ENCODE measurements at regions not wholly inside any gene's neighbourhood (a gene's known extent, or its start where the extent isn't known, plus 50 kb on each side); places are given as distances from the start of the nearest gene placed in this dataset.

GRCh38 chr1:239562095-239562494 lies 175.7 kb downstream of the CHRM3 start:
- Mint-ChIP-seq H3K4me1 (peaks cover 10% of the 10 kb centered on the region), H3K9me3 (no peaks in the 10 kb centered on the region), H3K4me3 (no peak overlapping the region), H3K27ac (no peak overlapping the region), H3K36me3 (no peaks in the 10 kb centered on the region)
- DNase-seq (ENCODE audit: low spot score in 2 of 2) (no peak), ATAC-seq (no peak)

- Mint-ChIP-seq H3K4me3 (no peak overlapping the region), H3K36me3 (no peaks in the 10 kb centered on the region), H3K9me3 (peaks cover 4% of the 10 kb centered on the region), H3K27ac (no peak overlapping the region), H3K4me1 (peaks cover 5% of the 10 kb centered on the region)
- no peak for ATAC-seq
- DNase-seq (ENCODE audit: low spot score in 2 of 2) = no peak
Measured at GRCh38 chr1:239563681-239564080, 177.3 kb downstream of the CHRM3 start.

DNA sequence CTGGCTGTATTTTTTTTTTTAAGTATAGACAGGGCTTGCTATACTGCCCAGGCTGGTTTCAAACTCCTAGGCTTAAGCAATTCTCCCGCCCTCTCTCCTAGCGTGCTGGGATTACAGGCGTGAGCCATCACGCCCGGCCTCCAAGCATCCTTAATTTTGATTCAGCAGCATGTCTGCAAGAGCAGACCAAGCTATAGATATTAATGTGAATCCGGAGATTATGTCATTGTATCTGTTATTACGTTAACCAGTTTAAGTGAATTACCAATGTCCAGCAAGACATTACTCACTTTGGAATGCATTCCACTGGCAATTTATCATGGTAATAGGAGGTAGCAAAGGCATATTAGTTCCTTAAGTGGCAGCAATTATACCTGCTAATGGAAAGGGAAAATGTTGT lies 179.7 kb downstream of the CHRM3 start:
- H3K27ac Mint-ChIP-seq = no peak overlapping the region
- H3K36me3 Mint-ChIP-seq = no peaks in the 10 kb centered on the region
- no peaks in the 10 kb centered on the region for H3K4me1 Mint-ChIP-seq
- peaks cover 4% of the 10 kb centered on the region for H3K9me3 Mint-ChIP-seq
- no peak overlapping the region for H3K4me3 Mint-ChIP-seq
- ATAC-seq (no peak), DNase-seq (ENCODE audit: low spot score in 2 of 2) (no peak)

- Mint-ChIP-seq H3K9me3 (peaks cover 4% of the 10 kb centered on the region), H3K4me1 (no peaks in the 10 kb centered on the region), H3K36me3 (no peaks in the 10 kb centered on the region), H3K27ac (no peak overlapping the region), H3K4me3 (no peak overlapping the region)
- ATAC-seq = no peak
- DNase-seq (ENCODE audit: low spot score in 2 of 2) = no peak
Measured at GRCh38 chr1:239570878-239571277, 184.5 kb downstream of the CHRM3 start.

- H3K27ac Mint-ChIP-seq = no peak overlapping the region
- H3K9me3 Mint-ChIP-seq = peaks cover 4% of the 10 kb centered on the region
- no peak for DNase-seq (ENCODE audit: low spot score in 2 of 2)
- H3K4me3 Mint-ChIP-seq = no peak overlapping the region
- ATAC-seq = peak; percentile 46
- no peaks in the 10 kb centered on the region for H3K4me1 Mint-ChIP-seq
- H3K36me3 Mint-ChIP-seq = no peaks in the 10 kb centered on the region
Measured at GRCh38 chr1:239572183-239572582, 185.8 kb downstream of the CHRM3 start.

DNA sequence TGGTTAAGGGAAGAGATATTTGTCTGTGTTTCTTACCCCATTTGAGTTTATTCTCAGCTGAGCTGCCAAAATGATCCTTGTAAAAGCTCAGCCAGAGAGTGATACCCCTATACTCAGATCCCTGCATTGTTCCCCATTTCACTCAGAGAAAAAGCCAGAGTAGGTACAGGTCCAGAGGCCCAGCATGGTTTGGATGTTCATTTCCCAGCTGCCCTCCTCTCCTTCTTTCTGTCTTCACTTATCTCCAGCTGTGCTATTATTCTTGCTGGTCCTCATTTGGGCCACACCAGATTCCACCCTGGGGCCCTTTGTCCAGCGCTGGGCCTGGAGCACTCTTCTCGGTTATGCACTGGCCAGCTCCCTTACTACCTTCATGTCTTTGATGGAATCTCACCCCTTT lies 187.7 kb downstream of the CHRM3 start:
- no peaks in the 10 kb centered on the region for H3K4me1 Mint-ChIP-seq
- no peak for ATAC-seq
- H3K27ac Mint-ChIP-seq = no peak overlapping the region
- H3K9me3 Mint-ChIP-seq = no peaks in the 10 kb centered on the region
- no peak overlapping the region for H3K4me3 Mint-ChIP-seq
- no peak for DNase-seq (ENCODE audit: low spot score in 2 of 2)
- H3K36me3 Mint-ChIP-seq = no peaks in the 10 kb centered on the region

DNA sequence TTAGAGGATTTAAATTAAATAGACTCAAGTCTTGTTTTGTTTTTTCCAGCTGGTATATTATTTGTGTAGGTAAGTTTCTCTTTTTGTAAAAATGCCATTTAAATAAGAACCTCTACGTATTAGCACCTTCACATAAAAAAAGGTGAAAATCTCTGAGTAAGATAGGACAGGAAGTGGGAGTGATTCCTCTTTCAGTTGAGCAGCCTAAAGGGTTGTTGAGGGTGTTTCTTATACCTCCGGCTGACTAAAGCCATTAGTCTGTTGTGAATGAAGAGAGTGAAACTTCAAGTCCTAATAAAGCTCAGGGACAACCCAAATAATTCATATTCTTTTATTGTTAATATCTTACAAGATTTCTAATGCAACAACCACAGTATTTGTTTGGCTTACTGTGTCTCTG lies 188.7 kb downstream of the CHRM3 start:
- no peak overlapping the region for H3K4me3 Mint-ChIP-seq
- no peaks in the 10 kb centered on the region for H3K36me3 Mint-ChIP-seq
- no peak for DNase-seq (ENCODE audit: low spot score in 2 of 2)
- no peak overlapping the region for H3K27ac Mint-ChIP-seq
- peak; percentile 72 for ATAC-seq
- H3K4me1 Mint-ChIP-seq = no peaks in the 10 kb centered on the region
- H3K9me3 Mint-ChIP-seq = no peaks in the 10 kb centered on the region

- Mint-ChIP-seq H3K4me3 (no peak overlapping the region), H3K9me3 (no peaks in the 10 kb centered on the region), H3K36me3 (no peaks in the 10 kb centered on the region), H3K4me1 (peaks cover 5% of the 10 kb centered on the region), H3K27ac (no peak overlapping the region)
- DNase-seq (ENCODE audit: low spot score in 2 of 2) = no peak
- no peak for ATAC-seq
Measured at GRCh38 chr1:239583536-239583935, 197.2 kb downstream of the CHRM3 start.

GRCh38 chr1:239586128-239586527 lies 199.8 kb downstream of the CHRM3 start:
- DNase-seq (ENCODE audit: low spot score in 2 of 2) = no peak
- no peak for ATAC-seq
- Mint-ChIP-seq H3K27ac (no peak overlapping the region), H3K36me3 (no peaks in the 10 kb centered on the region), H3K4me3 (no peak overlapping the region), H3K9me3 (no peaks in the 10 kb centered on the region), H3K4me1 (peaks cover 5% of the 10 kb centered on the region)

DNA sequence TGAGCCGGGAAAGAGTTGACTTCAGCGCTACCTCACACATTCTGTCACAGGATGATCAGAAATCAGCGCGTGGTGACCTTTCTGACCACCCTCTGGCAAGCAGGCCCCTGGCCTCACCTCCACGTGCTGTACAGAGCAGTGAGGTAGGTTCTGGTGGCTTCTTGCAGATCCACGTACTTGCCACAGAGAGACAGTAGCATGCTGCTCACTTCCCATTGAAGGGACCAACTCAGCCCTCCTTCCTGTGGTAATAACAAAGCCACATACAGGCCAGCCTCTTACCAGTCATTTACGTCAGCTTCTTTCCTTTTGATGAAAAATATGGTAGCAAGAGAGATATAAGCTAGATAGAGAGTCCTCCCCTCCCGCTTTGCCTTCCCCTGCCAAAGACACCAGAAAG lies 200.7 kb downstream of the CHRM3 start:
- H3K9me3 Mint-ChIP-seq = no peaks in the 10 kb centered on the region
- no peak overlapping the region for H3K27ac Mint-ChIP-seq
- no peak overlapping the region for H3K4me3 Mint-ChIP-seq

DNA sequence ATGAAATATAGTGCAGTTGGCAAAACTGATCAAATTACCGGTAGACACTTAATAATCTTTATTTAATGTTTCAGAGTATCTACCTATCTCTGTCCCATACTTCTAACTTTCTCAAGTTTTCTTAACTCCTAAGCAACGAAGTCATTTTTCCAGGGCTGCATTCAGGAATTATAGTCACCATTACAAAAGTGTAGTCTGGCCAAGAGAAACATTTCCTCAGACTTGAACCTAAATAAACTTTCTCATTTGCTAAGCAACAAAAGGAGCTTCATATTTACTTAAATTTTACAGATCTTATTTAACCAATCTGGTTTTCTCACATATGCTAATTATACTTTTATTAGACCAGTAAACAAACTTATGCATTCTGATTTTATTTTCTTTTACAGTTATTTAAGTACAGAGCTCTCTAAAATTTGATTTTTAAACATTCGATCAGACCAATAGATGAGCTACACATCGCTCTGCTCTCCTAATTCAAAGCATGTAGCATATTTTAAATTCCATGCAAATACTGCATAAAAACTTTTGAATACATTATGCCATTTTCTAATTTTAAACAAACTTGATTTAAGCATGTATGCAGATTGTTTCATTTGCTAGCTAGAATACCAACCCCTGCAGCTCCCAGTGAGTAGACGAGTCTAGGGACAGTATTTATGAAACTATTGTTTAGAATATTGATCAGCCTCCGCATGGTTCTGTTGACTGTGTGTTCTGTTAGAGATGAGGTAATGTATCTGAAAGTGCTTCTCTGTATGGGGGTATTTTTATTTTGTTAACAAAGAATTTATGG lies 201.4 kb downstream of the CHRM3 start:
- no peak overlapping the region for H3K4me3 Mint-ChIP-seq
- H3K4me1 Mint-ChIP-seq = peaks cover 8% of the 10 kb centered on the region
- no peak for ATAC-seq
- H3K9me3 Mint-ChIP-seq = no peaks in the 10 kb centered on the region
- no peaks in the 10 kb centered on the region for H3K36me3 Mint-ChIP-seq
- H3K27ac Mint-ChIP-seq = no peak overlapping the region
- DNase-seq (ENCODE audit: low spot score in 2 of 2) = no peak

More for the DNA sequence above, 200.7 kb downstream of the CHRM3 start:
- ATAC-seq = peak; percentile 99
- Mint-ChIP-seq H3K4me1 (peaks cover 5% of the 10 kb centered on the region), H3K36me3 (no peaks in the 10 kb centered on the region)
- DNase-seq (ENCODE audit: low spot score in 2 of 2) = peak; percentile 4 to 52

DNA sequence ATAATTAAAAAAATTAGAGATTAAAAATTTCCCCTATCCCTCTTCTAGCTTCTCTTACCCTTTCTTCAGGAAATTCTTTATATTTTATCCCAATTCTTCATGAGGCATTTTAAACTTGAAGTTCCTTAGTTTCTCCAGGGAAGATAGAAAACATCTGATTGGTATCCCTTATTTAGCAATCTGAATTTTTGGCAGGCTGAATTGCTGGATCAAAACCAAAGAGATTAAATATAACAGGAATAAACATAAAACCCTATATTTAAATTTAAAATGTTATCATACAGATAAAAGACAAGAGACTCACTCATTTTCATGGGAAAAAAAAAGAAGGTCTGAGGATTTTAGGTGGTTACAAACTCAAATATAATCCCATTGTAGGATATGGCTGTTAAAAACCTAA lies 204.2 kb downstream of the CHRM3 start:
- Mint-ChIP-seq H3K36me3 (no peaks in the 10 kb centered on the region), H3K9me3 (no peaks in the 10 kb centered on the region), H3K4me3 (no peak overlapping the region), H3K27ac (no peak overlapping the region), H3K4me1 (peaks cover 11% of the 10 kb centered on the region)
- DNase-seq (ENCODE audit: low spot score in 2 of 2) = no peak
- ATAC-seq = no peak

- Mint-ChIP-seq H3K4me1 (peaks cover 6% of the 10 kb centered on the region), H3K4me3 (no peak overlapping the region), H3K9me3 (no peaks in the 10 kb centered on the region), H3K27ac (no peak overlapping the region), H3K36me3 (no peaks in the 10 kb centered on the region)
- ATAC-seq (no peak), DNase-seq (ENCODE audit: low spot score in 2 of 2) (no peak)
Measured at GRCh38 chr1:239593527-239593926, 207.2 kb downstream of the CHRM3 start.

DNA sequence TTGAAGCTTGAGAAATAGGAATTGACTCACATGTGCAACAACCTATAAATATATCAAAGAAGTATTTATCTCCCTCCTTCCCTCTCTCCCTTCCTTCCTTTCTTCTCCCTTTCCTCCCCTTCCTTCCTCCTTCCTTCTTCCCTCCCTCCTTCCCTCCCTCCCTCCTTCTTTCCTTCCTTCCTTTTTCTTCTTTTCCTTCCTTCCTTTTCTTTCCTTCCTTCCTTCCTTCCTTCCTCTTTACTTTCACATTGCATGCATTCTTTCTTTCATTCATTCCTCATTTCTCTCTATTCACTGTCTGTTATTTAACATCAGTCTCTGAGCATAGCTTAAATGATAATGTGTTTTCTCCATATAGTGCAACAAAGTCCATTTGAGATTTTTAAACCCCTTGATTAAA lies 214.2 kb downstream of the CHRM3 start:
- Mint-ChIP-seq H3K4me1 (no peaks in the 10 kb centered on the region), H3K4me3 (no peak overlapping the region), H3K36me3 (no peaks in the 10 kb centered on the region), H3K27ac (no peak overlapping the region), H3K9me3 (no peaks in the 10 kb centered on the region)
- no peak for DNase-seq (ENCODE audit: low spot score in 2 of 2)
- no peak for ATAC-seq

- Mint-ChIP-seq H3K9me3 (no peaks in the 10 kb centered on the region), H3K27ac (no peak overlapping the region), H3K4me3 (no peak overlapping the region), H3K36me3 (no peaks in the 10 kb centered on the region), H3K4me1 (no peaks in the 10 kb centered on the region)
- ATAC-seq = no peak
- DNase-seq (ENCODE audit: low spot score in 2 of 2) = no peak
Measured at GRCh38 chr1:239601108-239601507, 214.7 kb downstream of the CHRM3 start.

GRCh38 chr1:239603530-239603929 lies 217.2 kb downstream of the CHRM3 start:
- H3K36me3 Mint-ChIP-seq = no peaks in the 10 kb centered on the region
- H3K9me3 Mint-ChIP-seq = no peaks in the 10 kb centered on the region
- no peak overlapping the region for H3K4me3 Mint-ChIP-seq
- ATAC-seq (no peak), DNase-seq (ENCODE audit: low spot score in 2 of 2) (no peak)
- no peak overlapping the region for H3K27ac Mint-ChIP-seq
- H3K4me1 Mint-ChIP-seq = no peaks in the 10 kb centered on the region
